Neutrophil (primary cell): ENCODE measurements at regions not wholly inside any gene's neighbourhood (a gene's known extent, or its start where the extent isn't known, plus 50 kb on each side); places are given as distances from the start of the nearest gene placed in this dataset.

Experiments used
- H3K27ac ChIP-seq: fragments of 200-600 bp; sonication (generic); 2 replicates; pipeline ENCODE4 v1.5.1; 2016; ENCODE audit warnings: mild to moderate bottlenecking, moderate library complexity
- H3K27me3 ChIP-seq: fragments of 200-600 bp; sonication (generic); 2 replicates; pipeline ENCODE4 v1.6.0; 2016; ENCODE audit warnings: mild to moderate bottlenecking
- H3K36me3 ChIP-seq: fragments of 200-600 bp; sonication (generic); 2 replicates; pipeline ENCODE4 v1.5.1; 2017
- H3K4me1 ChIP-seq, 2 experiments: fragments of 200-600 bp in 1 of 2; sonication (generic) in 1 of 2; 1 replicate in 1 of 2; 2 replicates in 1 of 2; pipeline versions ENCODE4 v1.5.1 to v1.6.1; 2013 to 2016; ENCODE audit warnings: low read depth in 1 of 2, low read length in 1 of 2, mild to moderate bottlenecking in 1 of 2, moderate library complexity in 1 of 2; ENCODE audit not compliant: control insufficient read depth in 1 of 2, insufficient read depth in 1 of 2
- H3K4me3 ChIP-seq, 2 experiments: fragments of 200-600 bp in 1 of 2; sonication (generic) in 1 of 2; 1 replicate in 1 of 2; 2 replicates in 1 of 2; pipeline ENCODE4 v1.5.1; 2013 to 2016; ENCODE audit warnings: low read depth in 1 of 2, low read length in 1 of 2, mild to moderate bottlenecking in 1 of 2, moderate library complexity in 1 of 2
- H3K9me3 ChIP-seq: fragments of 200-600 bp; sonication (generic); 2 replicates; pipeline ENCODE4 v1.5.1; 2016
- CTCF ChIP-seq: fragments of 200-600 bp; sonication (generic); IDR thresholded peaks from 2 replicates; pipeline ENCODE4 v1.5.1; 2016; ENCODE audit warnings: antibody characterized with exemption

DNA sequence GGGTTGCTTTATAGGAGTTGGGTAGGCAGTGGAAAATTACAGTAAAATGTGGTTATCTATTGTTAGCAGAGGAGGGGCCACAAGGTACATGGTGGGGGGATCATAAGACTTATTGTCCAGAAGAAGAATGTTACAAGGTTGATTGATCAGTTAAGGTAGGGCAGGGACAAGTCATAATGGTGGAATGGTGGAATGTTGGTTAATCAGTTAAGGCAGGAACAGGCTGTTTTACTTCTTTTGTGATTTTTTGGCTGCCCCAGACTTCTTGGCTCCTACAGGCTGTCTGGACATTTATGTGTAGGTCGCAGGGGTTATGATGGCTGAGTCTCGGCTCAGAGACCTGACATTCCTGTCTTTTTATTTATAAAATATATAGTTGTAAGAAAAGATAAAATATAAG lies 2277.1 kb downstream of the TP53TG3F start:
- H3K36me3 ChIP-seq, result no peaks in the 10 kb centered on the region
- no peak for TF ChIP-seq CTCF
- no peaks in the 10 kb centered on the region for H3K27me3 ChIP-seq
- H3K27ac ChIP-seq, result no peak overlapping the region
- no peaks in the 10 kb centered on the region for H3K4me1 ChIP-seq
- no peaks in the 10 kb centered on the region for H3K9me3 ChIP-seq
- no peak overlapping the region for H3K4me3 ChIP-seq

DNA sequence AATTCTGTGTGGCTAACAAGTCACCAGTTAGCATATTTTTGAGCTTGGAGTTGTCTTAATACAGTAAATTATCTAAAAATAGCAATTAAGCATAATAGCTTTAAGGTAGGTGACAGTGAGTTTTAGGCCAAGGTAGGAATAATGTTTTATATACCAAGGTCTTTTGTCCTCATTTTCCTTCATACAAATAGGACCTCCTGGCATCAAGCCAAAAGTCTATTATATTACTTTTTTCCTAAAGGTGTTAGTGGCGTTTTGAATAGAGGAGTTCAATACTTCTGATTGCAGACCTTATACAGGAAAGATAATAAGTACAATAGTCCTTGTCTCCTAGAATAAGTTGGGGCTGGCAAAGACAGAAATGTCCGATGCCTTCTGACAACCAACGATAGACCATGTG lies 2277.7 kb downstream of the TP53TG3F start:
- H3K9me3 ChIP-seq, result no peaks in the 10 kb centered on the region
- no peak for TF ChIP-seq CTCF

DNA sequence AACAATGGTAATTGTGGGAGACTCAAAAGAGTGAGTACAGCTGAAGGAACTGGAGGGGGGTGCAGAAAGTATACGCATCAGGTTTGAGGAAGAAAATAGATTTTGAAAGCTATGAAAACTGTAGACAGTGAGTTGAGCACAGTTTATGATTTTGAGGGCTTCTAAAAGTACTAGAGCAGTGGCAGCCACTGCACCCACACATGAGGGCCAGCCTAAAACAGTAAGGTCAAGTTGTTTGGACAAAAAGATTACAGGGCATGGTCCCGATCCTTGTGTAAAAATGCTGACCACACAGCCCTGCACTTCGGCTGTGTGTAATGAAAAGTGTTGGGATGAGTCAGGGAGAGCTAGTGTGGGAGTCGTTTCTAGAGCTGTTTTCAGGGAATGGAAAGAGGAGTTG lies 2282.1 kb downstream of the TP53TG3F start:
- H3K4me3 ChIP-seq, result no peak overlapping the region
- no peaks in the 10 kb centered on the region for H3K4me1 ChIP-seq
- no peaks in the 10 kb centered on the region for H3K27me3 ChIP-seq
- no peak for TF ChIP-seq CTCF
- H3K27ac ChIP-seq, result no peak overlapping the region
- no peaks in the 10 kb centered on the region for H3K36me3 ChIP-seq
- no peaks in the 10 kb centered on the region for H3K9me3 ChIP-seq

More for the DNA sequence above, 2277.7 kb downstream of the TP53TG3F start:
- H3K4me3 ChIP-seq, result no peak overlapping the region
- no peaks in the 10 kb centered on the region for H3K36me3 ChIP-seq
- H3K27ac ChIP-seq, result no peak overlapping the region
- H3K27me3 ChIP-seq, result no peaks in the 10 kb centered on the region
- no peaks in the 10 kb centered on the region for H3K4me1 ChIP-seq

DNA sequence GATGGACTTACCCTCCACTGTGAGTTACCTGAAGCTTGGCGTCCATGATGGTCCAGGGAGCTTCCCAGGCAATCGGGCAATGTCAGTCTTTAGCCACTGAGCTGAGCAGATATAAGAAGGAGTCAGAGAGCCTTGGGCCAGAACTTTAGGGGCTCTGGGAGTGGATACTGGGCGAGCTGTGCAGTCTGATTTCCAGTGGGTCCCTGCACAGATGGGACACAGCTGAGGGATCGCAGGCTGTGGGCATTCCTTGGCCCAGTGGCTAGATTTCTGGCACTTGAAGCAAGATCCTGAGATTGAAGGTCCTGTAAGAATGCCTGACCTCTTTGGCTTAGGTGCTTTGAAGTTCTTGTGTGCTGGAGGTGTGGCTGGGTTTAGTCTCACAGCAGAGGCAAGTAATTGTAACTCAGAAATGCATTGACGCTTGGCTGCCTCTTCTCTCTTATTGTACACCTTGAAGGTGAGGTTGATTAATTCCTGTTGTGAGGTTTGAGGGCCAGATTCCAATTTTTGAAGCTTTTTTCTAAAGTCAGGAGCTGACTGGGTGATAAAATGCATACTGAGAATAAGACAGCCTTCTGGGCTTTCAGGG lies 2283.8 kb downstream of the TP53TG3F start:
- no peaks in the 10 kb centered on the region for H3K4me1 ChIP-seq

GRCh38 chr16:35744084-35744483 lies 2284.7 kb downstream of the TP53TG3F start:
- no peak overlapping the region for H3K27ac ChIP-seq
- no peak overlapping the region for H3K4me3 ChIP-seq
- no peak for TF ChIP-seq CTCF
- no peaks in the 10 kb centered on the region for H3K9me3 ChIP-seq
- no peaks in the 10 kb centered on the region for H3K27me3 ChIP-seq
- H3K36me3 ChIP-seq, result no peaks in the 10 kb centered on the region
- no peaks in the 10 kb centered on the region for H3K4me1 ChIP-seq

More for the DNA sequence above, 2283.8 kb downstream of the TP53TG3F start:
- no peak for TF ChIP-seq CTCF
- Histone ChIP-seq H3K36me3 (no peaks in the 10 kb centered on the region), H3K27me3 (no peaks in the 10 kb centered on the region), H3K27ac (no peak overlapping the region), H3K9me3 (no peaks in the 10 kb centered on the region), H3K4me3 (no peak overlapping the region)

- TF ChIP-seq CTCF, result no peak
- no peaks in the 10 kb centered on the region for H3K4me1 ChIP-seq
- no peaks in the 10 kb centered on the region for H3K27me3 ChIP-seq
- H3K9me3 ChIP-seq, result no peaks in the 10 kb centered on the region
- no peak overlapping the region for H3K27ac ChIP-seq
- no peak overlapping the region for H3K4me3 ChIP-seq
- no peaks in the 10 kb centered on the region for H3K36me3 ChIP-seq
These were observed 2285.3 kb downstream of the TP53TG3F start for GRCh38 chr16:35744726-35745125.
